ENCODE measurements at regions not wholly inside any gene's neighbourhood (a gene's known extent, or its start where the extent isn't known, plus 50 kb on each side); places are given as distances from the start of the nearest gene placed in this dataset.

DNA sequence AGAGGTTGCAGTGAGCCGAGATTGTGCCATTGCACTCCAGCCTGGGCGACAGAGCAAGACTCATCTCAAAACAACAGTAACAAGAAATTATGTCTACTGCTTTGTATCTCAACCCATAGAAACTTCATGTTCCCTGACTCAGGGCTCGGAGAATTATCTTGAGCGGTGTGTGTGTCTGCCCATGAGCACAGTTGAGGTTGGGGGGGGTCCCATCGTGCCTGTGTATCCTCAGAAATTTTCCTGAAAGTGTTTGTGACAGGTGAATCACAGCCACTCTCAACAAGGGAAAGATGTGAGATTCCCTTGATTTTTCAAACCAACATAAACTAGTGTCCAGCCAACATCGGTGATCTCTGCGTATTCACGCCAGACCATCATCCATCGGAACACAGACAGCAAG lies 319.1 kb downstream of the ASMT start:
- Histone ChIP-seq H2BK120ac (ENCODE audit: low read depth, low read length) (no peak overlapping the region), H3K4me1 (ENCODE audit: control insufficient read depth, insufficient read depth, low read depth, low read length) (peaks cover 1% of the 10 kb centered on the region), H3K27me3 (ENCODE audit: control insufficient read depth in 1 of 2, insufficient read depth in 1 of 2, low read length in 2 of 2) (no peaks in the 10 kb centered on the region)

GRCh38 chrX:1935805-1936204 lies 320.9 kb downstream of the ASMT start:
- H3K36me3 ChIP-seq (ENCODE audit: control insufficient read depth in 1 of 2, insufficient read depth in 2 of 2, low read depth in 1 of 2, low read length in 2 of 2) = no peaks in the 10 kb centered on the region
- 92% methylated on average over 2 of the region's 4 CpGs for WGBS
- H3K79me1 ChIP-seq (replicated peaks; ENCODE audit: low read length, poor library complexity, severe bottlenecking) = no peaks in the 10 kb centered on the region

More for the DNA sequence above, 319.1 kb downstream of the ASMT start:
- Histone ChIP-seq H3K36me3 (ENCODE audit: control insufficient read depth in 1 of 2, insufficient read depth in 2 of 2, low read depth in 1 of 2, low read length in 2 of 2) (no peaks in the 10 kb centered on the region), H2BK12ac (ENCODE audit: low read length in 2 of 2) (no peak overlapping the region), H3K4me3 (ENCODE audit: insufficient read depth in 1 of 2, low read depth in 1 of 2, low read length in 2 of 2) (no peak overlapping the region), H3K23ac (ENCODE audit: low read length in 2 of 2) (no peak overlapping the region), H2AFZ (ENCODE audit: low read depth, low read length) (no peak overlapping the region), H3K9ac (ENCODE audit: low read length) (no peak overlapping the region), H4K8ac (ENCODE audit: low read length) (no peak overlapping the region), H3K4me2 (ENCODE audit: low read length, poor library complexity, severe bottlenecking) (no peak overlapping the region), H3K18ac (ENCODE audit: low read depth in 1 of 2, low read length in 2 of 2) (no peak overlapping the region), H4K91ac (ENCODE audit: low read length) (no peak overlapping the region), H3K9me3 (ENCODE audit: control insufficient read depth, low read length) (peaks cover 1% of the 10 kb centered on the region), H3K79me1 (replicated peaks; ENCODE audit: low read length, poor library complexity, severe bottlenecking) (no peaks in the 10 kb centered on the region), H2AK5ac (ENCODE audit: low read length, severe bottlenecking) (no peak overlapping the region), H2BK5ac (ENCODE audit: low read depth, low read length, poor library complexity, severe bottlenecking) (no peak overlapping the region), H2BK15ac (ENCODE audit: low read depth, poor library complexity, severe bottlenecking) (no peak overlapping the region), H3K27ac (ENCODE audit: low read length, poor library complexity, severe bottlenecking) (no peak overlapping the region), H3K14ac (ENCODE audit: low read length in 2 of 2) (no peak overlapping the region), H3K4ac (ENCODE audit: low read depth in 1 of 2, low read length in 2 of 2) (no peak overlapping the region)
- 91% methylated on average over 7 of the region's 9 CpGs for WGBS
- DNase-seq = no peak

GRCh38 chrX:1938190-1938589 lies 323.3 kb downstream of the ASMT start:
- Histone ChIP-seq H4K91ac (ENCODE audit: low read length) (no peak overlapping the region), H3K27me3 (ENCODE audit: control insufficient read depth in 1 of 2, insufficient read depth in 1 of 2, low read length in 2 of 2) (no peaks in the 10 kb centered on the region), H3K23ac (ENCODE audit: low read length in 2 of 2) (no peak overlapping the region), H3K4me1 (ENCODE audit: control insufficient read depth, insufficient read depth, low read depth, low read length) (no peaks in the 10 kb centered on the region), H3K14ac (ENCODE audit: low read length in 2 of 2) (no peak overlapping the region), H3K27ac (ENCODE audit: low read length, poor library complexity, severe bottlenecking) (no peak overlapping the region), H3K18ac (ENCODE audit: low read depth in 1 of 2, low read length in 2 of 2) (no peak overlapping the region), H3K4me2 (ENCODE audit: low read length, poor library complexity, severe bottlenecking) (no peak overlapping the region), H3K9me3 (ENCODE audit: control insufficient read depth, low read length) (peaks cover 5% of the 10 kb centered on the region), H3K4ac (ENCODE audit: low read depth in 1 of 2, low read length in 2 of 2) (no peak overlapping the region), H3K9ac (ENCODE audit: low read length) (no peak overlapping the region), H2BK12ac (ENCODE audit: low read length in 2 of 2) (no peak overlapping the region), H4K8ac (ENCODE audit: low read length) (no peak overlapping the region), H2AK5ac (ENCODE audit: low read length, severe bottlenecking) (no peak overlapping the region), H3K36me3 (ENCODE audit: control insufficient read depth in 1 of 2, insufficient read depth in 2 of 2, low read depth in 1 of 2, low read length in 2 of 2) (no peaks in the 10 kb centered on the region), H3K4me3 (ENCODE audit: insufficient read depth in 1 of 2, low read depth in 1 of 2, low read length in 2 of 2) (no peak overlapping the region), H2BK5ac (ENCODE audit: low read depth, low read length, poor library complexity, severe bottlenecking) (no peak overlapping the region), H2BK120ac (ENCODE audit: low read depth, low read length) (no peak overlapping the region), H3K79me1 (replicated peaks; ENCODE audit: low read length, poor library complexity, severe bottlenecking) (no peaks in the 10 kb centered on the region), H2AFZ (ENCODE audit: low read depth, low read length) (no peak overlapping the region), H2BK15ac (ENCODE audit: low read depth, poor library complexity, severe bottlenecking) (no peak overlapping the region)
- 91% methylated on average over 6 of the region's 6 CpGs for WGBS
- DNase-seq = no peak

More at GRCh38 chrX:1935805-1936204, 320.9 kb downstream of the ASMT start:
- Histone ChIP-seq H2BK12ac (ENCODE audit: low read length in 2 of 2) (no peak overlapping the region), H3K4me1 (ENCODE audit: control insufficient read depth, insufficient read depth, low read depth, low read length) (peaks cover 1% of the 10 kb centered on the region), H2BK15ac (ENCODE audit: low read depth, poor library complexity, severe bottlenecking) (no peak overlapping the region), H3K27ac (ENCODE audit: low read length, poor library complexity, severe bottlenecking) (no peak overlapping the region), H2BK5ac (ENCODE audit: low read depth, low read length, poor library complexity, severe bottlenecking) (no peak overlapping the region), H3K27me3 (ENCODE audit: control insufficient read depth in 1 of 2, insufficient read depth in 1 of 2, low read length in 2 of 2) (no peaks in the 10 kb centered on the region), H3K9me3 (ENCODE audit: control insufficient read depth, low read length) (peaks cover 5% of the 10 kb centered on the region), H2BK120ac (ENCODE audit: low read depth, low read length) (no peak overlapping the region), H3K9ac (ENCODE audit: low read length) (no peak overlapping the region), H3K4me3 (ENCODE audit: insufficient read depth in 1 of 2, low read depth in 1 of 2, low read length in 2 of 2) (no peak overlapping the region), H4K91ac (ENCODE audit: low read length) (no peak overlapping the region), H3K4me2 (ENCODE audit: low read length, poor library complexity, severe bottlenecking) (no peak overlapping the region), H3K14ac (ENCODE audit: low read length in 2 of 2) (no peak overlapping the region), H2AK5ac (ENCODE audit: low read length, severe bottlenecking) (no peak overlapping the region), H2AFZ (ENCODE audit: low read depth, low read length) (no peak overlapping the region), H3K4ac (ENCODE audit: low read depth in 1 of 2, low read length in 2 of 2) (no peak overlapping the region), H3K23ac (ENCODE audit: low read length in 2 of 2) (no peak overlapping the region), H4K8ac (ENCODE audit: low read length) (no peak overlapping the region), H3K18ac (ENCODE audit: low read depth in 1 of 2, low read length in 2 of 2) (no peak overlapping the region)
- DNase-seq = no peak

- peaks cover 5% of the 10 kb centered on the region for H3K9me3 ChIP-seq (ENCODE audit: control insufficient read depth, low read length)
- H3K79me1 ChIP-seq (replicated peaks; ENCODE audit: low read length, poor library complexity, severe bottlenecking) = no peaks in the 10 kb centered on the region
- H3K36me3 ChIP-seq (ENCODE audit: control insufficient read depth in 1 of 2, insufficient read depth in 2 of 2, low read depth in 1 of 2, low read length in 2 of 2) = no peaks in the 10 kb centered on the region
- no peak overlapping the region for H2AK5ac ChIP-seq (ENCODE audit: low read length, severe bottlenecking)
- H3K27me3 ChIP-seq (ENCODE audit: control insufficient read depth in 1 of 2, insufficient read depth in 1 of 2, low read length in 2 of 2) = no peaks in the 10 kb centered on the region
- no peak overlapping the region for H2AFZ ChIP-seq (ENCODE audit: low read depth, low read length)
- H2BK5ac ChIP-seq (ENCODE audit: low read depth, low read length, poor library complexity, severe bottlenecking) = no peak overlapping the region
- no peak overlapping the region for H2BK12ac ChIP-seq (ENCODE audit: low read length in 2 of 2)
- H3K27ac ChIP-seq (ENCODE audit: low read length, poor library complexity, severe bottlenecking) = no peak overlapping the region
- no peak overlapping the region for H2BK120ac ChIP-seq (ENCODE audit: low read depth, low read length)
- H3K23ac ChIP-seq (ENCODE audit: low read length in 2 of 2) = no peak overlapping the region
- no peak overlapping the region for H3K4me2 ChIP-seq (ENCODE audit: low read length, poor library complexity, severe bottlenecking)
- H3K14ac ChIP-seq (ENCODE audit: low read length in 2 of 2) = no peak overlapping the region
- no peak overlapping the region for H3K18ac ChIP-seq (ENCODE audit: low read depth in 1 of 2, low read length in 2 of 2)
- no peak overlapping the region for H3K9ac ChIP-seq (ENCODE audit: low read length)
- H3K4ac ChIP-seq (ENCODE audit: low read depth in 1 of 2, low read length in 2 of 2) = no peak overlapping the region
- no peaks in the 10 kb centered on the region for H3K4me1 ChIP-seq (ENCODE audit: control insufficient read depth, insufficient read depth, low read depth, low read length)
- H2BK15ac ChIP-seq (ENCODE audit: low read depth, poor library complexity, severe bottlenecking) = no peak overlapping the region
- H4K8ac ChIP-seq (ENCODE audit: low read length) = no peak overlapping the region
- no peak for DNase-seq
- WGBS = 88% methylated on average over 6 of the region's 6 CpGs
- H4K91ac ChIP-seq (ENCODE audit: low read length) = no peak overlapping the region
- H3K4me3 ChIP-seq (ENCODE audit: insufficient read depth in 1 of 2, low read depth in 1 of 2, low read length in 2 of 2) = no peak overlapping the region
These were observed 326.5 kb downstream of the ASMT start for GRCh38 chrX:1941321-1941720.
